Type B pancreatic cell (in vitro differentiated cells): ENCODE measurements at regions not wholly inside any gene's neighbourhood (a gene's known extent, or its start where the extent isn't known, plus 50 kb on each side); places are given as distances from the start of the nearest gene placed in this dataset.

Experiments
- DNase-seq: peaks from one replicate; pipeline ENCODE4 v3.0.0; 2021; ENCODE audit warnings: mixed read lengths; ENCODE audit not compliant: unreplicated experiment; ENCODE audit errors: extremely low spot score
- H3K27ac Mint-ChIP-seq: 2 replicates; pipeline ENCODE4 v1.8.0; 2021; ENCODE audit warnings: mild to moderate bottlenecking, mixed read lengths
- H3K27me3 Mint-ChIP-seq: 2 replicates; pipeline ENCODE4 v1.8.0; 2021; ENCODE audit warnings: mixed read lengths
- H3K36me3 Mint-ChIP-seq: 2 replicates; pipeline ENCODE4 v1.8.0; 2021; ENCODE audit warnings: mixed read lengths
- H3K4me1 Mint-ChIP-seq: one replicate; pipeline ENCODE4 v1.8.0; 2021; ENCODE audit warnings: mixed read lengths; ENCODE audit not compliant: unreplicated experiment
- H3K4me3 Mint-ChIP-seq: 2 replicates; pipeline ENCODE4 v1.8.0; 2021; ENCODE audit warnings: mild to moderate bottlenecking, mixed read lengths
- H3K9me3 Mint-ChIP-seq: 2 replicates; pipeline ENCODE4 v1.8.0; 2021; ENCODE audit warnings: mixed read lengths
- TF ChIP-seq, protein P1 (sequence below): fragments of 200-600 bp; sonication (generic); conservative IDR thresholded peaks from 2 replicates; pipeline ENCODE4 v1.5.0; 2021; ENCODE audit warnings: antibody characterized with exemption, mild to moderate bottlenecking

DNA sequence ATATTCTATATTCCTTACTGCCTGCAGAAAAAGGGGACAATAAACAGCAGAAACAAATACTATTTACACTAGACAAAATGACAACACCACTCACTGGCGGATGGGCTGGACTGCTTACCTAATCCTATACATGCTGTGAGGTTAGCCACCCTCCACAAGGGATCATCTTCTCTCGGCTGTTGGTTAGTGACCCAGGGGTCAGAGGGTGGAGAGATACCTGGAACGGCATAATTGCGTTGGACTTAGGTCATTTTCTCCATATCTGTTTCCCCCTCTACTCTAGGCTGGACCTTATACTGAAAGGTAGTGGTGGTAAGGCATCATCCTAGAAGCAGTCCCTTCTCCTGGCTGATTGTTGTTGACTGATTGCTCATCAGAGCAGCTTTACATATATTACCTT, 286.8 kb upstream of the UGT8 start:
- TF ChIP-seq, protein P1, sequence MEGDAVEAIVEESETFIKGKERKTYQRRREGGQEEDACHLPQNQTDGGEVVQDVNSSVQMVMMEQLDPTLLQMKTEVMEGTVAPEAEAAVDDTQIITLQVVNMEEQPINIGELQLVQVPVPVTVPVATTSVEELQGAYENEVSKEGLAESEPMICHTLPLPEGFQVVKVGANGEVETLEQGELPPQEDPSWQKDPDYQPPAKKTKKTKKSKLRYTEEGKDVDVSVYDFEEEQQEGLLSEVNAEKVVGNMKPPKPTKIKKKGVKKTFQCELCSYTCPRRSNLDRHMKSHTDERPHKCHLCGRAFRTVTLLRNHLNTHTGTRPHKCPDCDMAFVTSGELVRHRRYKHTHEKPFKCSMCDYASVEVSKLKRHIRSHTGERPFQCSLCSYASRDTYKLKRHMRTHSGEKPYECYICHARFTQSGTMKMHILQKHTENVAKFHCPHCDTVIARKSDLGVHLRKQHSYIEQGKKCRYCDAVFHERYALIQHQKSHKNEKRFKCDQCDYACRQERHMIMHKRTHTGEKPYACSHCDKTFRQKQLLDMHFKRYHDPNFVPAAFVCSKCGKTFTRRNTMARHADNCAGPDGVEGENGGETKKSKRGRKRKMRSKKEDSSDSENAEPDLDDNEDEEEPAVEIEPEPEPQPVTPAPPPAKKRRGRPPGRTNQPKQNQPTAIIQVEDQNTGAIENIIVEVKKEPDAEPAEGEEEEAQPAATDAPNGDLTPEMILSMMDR = no peak
- H3K4me3 Mint-ChIP-seq = no peak overlapping the region
- H3K9me3 Mint-ChIP-seq = no peaks in the 10 kb centered on the region
- H3K4me1 Mint-ChIP-seq = no peaks in the 10 kb centered on the region
- H3K36me3 Mint-ChIP-seq = no peaks in the 10 kb centered on the region
- DNase-seq = no peak
- H3K27ac Mint-ChIP-seq = no peak overlapping the region
- H3K27me3 Mint-ChIP-seq = no peaks in the 10 kb centered on the region

- Mint-ChIP-seq H3K9me3 (no peaks in the 10 kb centered on the region), H3K27me3 (no peaks in the 10 kb centered on the region), H3K36me3 (no peaks in the 10 kb centered on the region), H3K4me1 (no peaks in the 10 kb centered on the region), H3K27ac (no peak overlapping the region), H3K4me3 (no peak overlapping the region)
- DNase-seq = no peak
- TF ChIP-seq, protein P1 = no peak
These were observed 286.3 kb upstream of the UGT8 start for GRCh38 chr4:114312338-114312737.

- H3K36me3 Mint-ChIP-seq = no peaks in the 10 kb centered on the region
- no peaks in the 10 kb centered on the region for H3K27me3 Mint-ChIP-seq
- no peaks in the 10 kb centered on the region for H3K9me3 Mint-ChIP-seq
- no peak overlapping the region for H3K4me3 Mint-ChIP-seq
- DNase-seq = no peak
- no peaks in the 10 kb centered on the region for H3K4me1 Mint-ChIP-seq
- no peak overlapping the region for H3K27ac Mint-ChIP-seq
- TF ChIP-seq, protein P1 = no peak
These were observed 281.8 kb upstream of the UGT8 start for GRCh38 chr4:114316789-114317188.

GRCh38 chr4:114317564-114317963, 281.0 kb upstream of the UGT8 start:
- Mint-ChIP-seq H3K4me1 (no peaks in the 10 kb centered on the region), H3K9me3 (no peaks in the 10 kb centered on the region), H3K27ac (no peak overlapping the region), H3K36me3 (no peaks in the 10 kb centered on the region), H3K27me3 (no peaks in the 10 kb centered on the region), H3K4me3 (no peak overlapping the region)
- DNase-seq = no peak
- TF ChIP-seq, protein P1 = no peak

GRCh38 chr4:114318309-114318708, 280.3 kb upstream of the UGT8 start:
- H3K27me3 Mint-ChIP-seq = no peaks in the 10 kb centered on the region
- no peaks in the 10 kb centered on the region for H3K36me3 Mint-ChIP-seq
- no peaks in the 10 kb centered on the region for H3K9me3 Mint-ChIP-seq
- H3K4me1 Mint-ChIP-seq = no peaks in the 10 kb centered on the region
- TF ChIP-seq, protein P1 = no peak
- no peak overlapping the region for H3K27ac Mint-ChIP-seq
- DNase-seq = no peak
- H3K4me3 Mint-ChIP-seq = no peak overlapping the region

GRCh38 chr4:114320126-114320525, 278.5 kb upstream of the UGT8 start:
- no peak overlapping the region for H3K27ac Mint-ChIP-seq
- no peaks in the 10 kb centered on the region for H3K36me3 Mint-ChIP-seq
- no peak for DNase-seq
- no peak overlapping the region for H3K4me3 Mint-ChIP-seq
- H3K9me3 Mint-ChIP-seq = no peaks in the 10 kb centered on the region
- no peaks in the 10 kb centered on the region for H3K4me1 Mint-ChIP-seq
- TF ChIP-seq, protein P1 = no peak
- no peaks in the 10 kb centered on the region for H3K27me3 Mint-ChIP-seq
